ENCODE measurements at regions not wholly inside any gene's neighbourhood (a gene's known extent, or its start where the extent isn't known, plus 50 kb on each side); places are given as distances from the start of the nearest gene placed in this dataset.
"Not testable (repeated sequence)": the region's sequence is repeated elsewhere in the genome, so short reads cannot be mapped to it uniquely, and the experiment has no call there.

GRCh38 chr14:22175278-22175558 is 413.8 kb downstream of the DAD1 start:
- TF ChIP-seq, protein P1, sequence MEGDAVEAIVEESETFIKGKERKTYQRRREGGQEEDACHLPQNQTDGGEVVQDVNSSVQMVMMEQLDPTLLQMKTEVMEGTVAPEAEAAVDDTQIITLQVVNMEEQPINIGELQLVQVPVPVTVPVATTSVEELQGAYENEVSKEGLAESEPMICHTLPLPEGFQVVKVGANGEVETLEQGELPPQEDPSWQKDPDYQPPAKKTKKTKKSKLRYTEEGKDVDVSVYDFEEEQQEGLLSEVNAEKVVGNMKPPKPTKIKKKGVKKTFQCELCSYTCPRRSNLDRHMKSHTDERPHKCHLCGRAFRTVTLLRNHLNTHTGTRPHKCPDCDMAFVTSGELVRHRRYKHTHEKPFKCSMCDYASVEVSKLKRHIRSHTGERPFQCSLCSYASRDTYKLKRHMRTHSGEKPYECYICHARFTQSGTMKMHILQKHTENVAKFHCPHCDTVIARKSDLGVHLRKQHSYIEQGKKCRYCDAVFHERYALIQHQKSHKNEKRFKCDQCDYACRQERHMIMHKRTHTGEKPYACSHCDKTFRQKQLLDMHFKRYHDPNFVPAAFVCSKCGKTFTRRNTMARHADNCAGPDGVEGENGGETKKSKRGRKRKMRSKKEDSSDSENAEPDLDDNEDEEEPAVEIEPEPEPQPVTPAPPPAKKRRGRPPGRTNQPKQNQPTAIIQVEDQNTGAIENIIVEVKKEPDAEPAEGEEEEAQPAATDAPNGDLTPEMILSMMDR (IDR thresholded peaks at IDR 0.05): not testable (repeated sequence)
- TF ChIP-seq POLR2A (IDR thresholded peaks at IDR 0.05): not testable (repeated sequence)
